IMR-90 (cell line): ENCODE measurements at regions not wholly inside any gene's neighbourhood (a gene's known extent, or its start where the extent isn't known, plus 50 kb on each side); places are given as distances from the start of the nearest gene placed in this dataset.

ENCODE experiments used
- BHLHE40 ChIP-seq: fragments of 150-350 bp; IDR thresholded peaks from 2 replicates; pipeline ENCODE4 v1.6.1; 2016; ENCODE audit warnings: mild to moderate bottlenecking, low read depth, low read length
- CEBPB ChIP-seq: IDR thresholded peaks from 2 replicates; pipeline ENCODE4 v1.6.1; 2012; ENCODE audit warnings: low read depth, low read length, improper control_type of control experiment
- FOS ChIP-seq: fragments of 150-350 bp; IDR thresholded peaks from 2 replicates; pipeline ENCODE4 v1.6.1; 2016; ENCODE audit warnings: low read depth, low read length
- MAZ ChIP-seq: IDR thresholded peaks from 2 replicates; pipeline ENCODE4 v1.6.1; 2012; ENCODE audit warnings: low read depth, mild to moderate bottlenecking, low read length, improper control_type of control experiment, moderate library complexity, borderline replicate concordance
- POLR2A ChIP-seq: IDR thresholded peaks from 2 replicates; pipeline ENCODE4 v1.6.1; 2012; ENCODE audit warnings: mild to moderate bottlenecking, low read depth, low read length
- RAD21 ChIP-seq: IDR thresholded peaks from 2 replicates; pipeline ENCODE4 v1.6.1; 2012; ENCODE audit warnings: low read length, improper control_type of control experiment
- RCOR1 ChIP-seq: IDR thresholded peaks from 2 replicates; pipeline ENCODE4 v1.6.1; 2012; ENCODE audit warnings: mild to moderate bottlenecking, low read length, improper control_type of control experiment; ENCODE audit not compliant: insufficient replicate concordance
- SMC3 ChIP-seq: fragments of 150-350 bp; IDR thresholded peaks from 2 replicates; pipeline ENCODE4 v1.6.1; 2016; ENCODE audit warnings: low read depth, mild to moderate bottlenecking, antibody characterized with exemption, low read length, moderate library complexity
- TF ChIP-seq, protein P1 (sequence below): conservative IDR thresholded peaks from 2 replicates; pipeline ENCODE4 v1.5.1; 2012; ENCODE audit warnings: mild to moderate bottlenecking, low read depth, low read length, improper control_type of control experiment
- TF ChIP-seq, protein P2 (sequence below): fragments of 150-350 bp; IDR thresholded peaks from 2 replicates; pipeline ENCODE4 v1.6.1; 2017; ENCODE audit warnings: mild to moderate bottlenecking, antibody characterized with exemption, low read length, low read depth

DNA sequence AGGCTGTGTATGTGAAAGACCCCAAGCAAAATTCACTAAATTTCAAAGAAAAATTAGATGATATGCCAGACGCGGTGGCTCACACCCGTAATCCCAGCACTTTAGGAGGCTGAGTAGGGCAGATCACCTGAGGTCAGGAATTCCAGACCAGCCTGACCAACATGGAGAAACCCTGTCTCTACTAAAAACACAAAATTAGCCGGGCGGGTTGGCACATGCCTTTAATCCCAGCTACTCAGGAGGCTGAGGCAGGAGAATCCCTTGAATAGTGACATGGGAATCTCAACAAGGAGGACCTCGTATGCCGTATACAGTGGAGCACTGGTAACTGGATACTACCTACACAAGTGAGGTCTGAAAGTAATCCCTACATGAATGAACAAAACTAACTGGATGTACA, 92.7 kb upstream of the JARID2 start:
- TF ChIP-seq, protein P1, sequence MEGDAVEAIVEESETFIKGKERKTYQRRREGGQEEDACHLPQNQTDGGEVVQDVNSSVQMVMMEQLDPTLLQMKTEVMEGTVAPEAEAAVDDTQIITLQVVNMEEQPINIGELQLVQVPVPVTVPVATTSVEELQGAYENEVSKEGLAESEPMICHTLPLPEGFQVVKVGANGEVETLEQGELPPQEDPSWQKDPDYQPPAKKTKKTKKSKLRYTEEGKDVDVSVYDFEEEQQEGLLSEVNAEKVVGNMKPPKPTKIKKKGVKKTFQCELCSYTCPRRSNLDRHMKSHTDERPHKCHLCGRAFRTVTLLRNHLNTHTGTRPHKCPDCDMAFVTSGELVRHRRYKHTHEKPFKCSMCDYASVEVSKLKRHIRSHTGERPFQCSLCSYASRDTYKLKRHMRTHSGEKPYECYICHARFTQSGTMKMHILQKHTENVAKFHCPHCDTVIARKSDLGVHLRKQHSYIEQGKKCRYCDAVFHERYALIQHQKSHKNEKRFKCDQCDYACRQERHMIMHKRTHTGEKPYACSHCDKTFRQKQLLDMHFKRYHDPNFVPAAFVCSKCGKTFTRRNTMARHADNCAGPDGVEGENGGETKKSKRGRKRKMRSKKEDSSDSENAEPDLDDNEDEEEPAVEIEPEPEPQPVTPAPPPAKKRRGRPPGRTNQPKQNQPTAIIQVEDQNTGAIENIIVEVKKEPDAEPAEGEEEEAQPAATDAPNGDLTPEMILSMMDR = no peak
- TF ChIP-seq POLR2A (no peak), CEBPB (no peak), RAD21 (no peak), BHLHE40 (no peak), FOS (no peak), SMC3 (no peak), MAZ (no peak), RCOR1 (no peak)
- TF ChIP-seq, protein P2, sequence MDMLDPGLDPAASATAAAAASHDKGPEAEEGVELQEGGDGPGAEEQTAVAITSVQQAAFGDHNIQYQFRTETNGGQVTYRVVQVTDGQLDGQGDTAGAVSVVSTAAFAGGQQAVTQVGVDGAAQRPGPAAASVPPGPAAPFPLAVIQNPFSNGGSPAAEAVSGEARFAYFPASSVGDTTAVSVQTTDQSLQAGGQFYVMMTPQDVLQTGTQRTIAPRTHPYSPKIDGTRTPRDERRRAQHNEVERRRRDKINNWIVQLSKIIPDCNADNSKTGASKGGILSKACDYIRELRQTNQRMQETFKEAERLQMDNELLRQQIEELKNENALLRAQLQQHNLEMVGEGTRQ = no peak
